ENCODE measurements at regions not wholly inside any gene's neighbourhood (a gene's known extent, or its start where the extent isn't known, plus 50 kb on each side); places are given as distances from the start of the nearest gene placed in this dataset.

DNA sequence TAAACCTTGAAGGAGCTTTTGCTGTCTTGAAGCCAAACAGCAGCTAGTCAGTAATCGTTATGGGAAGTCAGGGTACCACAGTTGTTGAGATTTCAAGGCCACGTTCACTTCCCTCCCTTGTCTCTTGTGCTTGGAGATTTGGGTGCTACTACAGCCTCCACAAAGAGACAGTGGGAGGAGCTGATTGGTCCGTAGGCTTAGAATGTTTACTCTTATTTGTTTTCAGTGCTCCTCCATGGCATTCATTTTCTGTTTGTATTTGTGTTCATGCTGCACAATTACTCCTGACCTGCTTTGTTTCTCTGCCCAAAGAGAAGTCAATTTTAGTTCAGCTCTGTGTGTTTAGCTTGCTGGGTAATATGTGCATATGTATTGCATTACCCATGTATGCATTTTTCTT lies 147.7 kb downstream of the PRL start:
- no peak overlapping the region for H3K4me3 ChIP-seq (replicated peaks in 1 of 3; ENCODE audit: insufficient read depth in 1 of 3, low read depth in 1 of 3, low read length in 3 of 3)
- CTCF ChIA-PET: interaction anchor here (3.7 kb wide), 1 partner anchor 9 kb away, joined by 15 read pairs; no protein-coding TSS in a partner anchor
- intact Hi-C loops (cut with micrococcal nuclease): loop anchor here (10.0 kb wide), 1 partner anchor 466 kb away; no protein-coding TSS in a partner anchor
- H3K4me1 ChIP-seq (ENCODE audit: control insufficient read depth, extremely low read depth, insufficient read depth, low read length): peaks cover 17% of the 10 kb centered on the region
- H3K27ac ChIP-seq (ENCODE audit: insufficient read depth, low read depth, low read length): no peak overlapping the region
- no TSS peak for BruUV-seq (replicated peaks)
- dilution Hi-C loops (cut with MboI; ENCODE audit: extremely low pct_ligation_motif_present, low sequenced_read_pairs): no loop called here
- H3K27me3 ChIP-seq (ENCODE audit: control insufficient read depth in 2 of 2, insufficient read depth in 2 of 2, low read length in 2 of 2): no peaks in the 10 kb centered on the region
- no peak overlapping the region for H3K9ac ChIP-seq (replicated peaks; ENCODE audit: extremely low read depth, insufficient read depth, low read length)
- no peaks in the 10 kb centered on the region for H3K79me2 ChIP-seq (ENCODE audit: control insufficient read depth, insufficient read depth, low read length)
- POLR2A ChIA-PET: no interaction called here
- DNase-seq (ENCODE audit: low read depth, low spot score) (no peak), FAIRE-seq (no peak)
- no peak overlapping the region for H3K4me2 ChIP-seq (ENCODE audit: insufficient read depth, low read length)
- H3K36me3 ChIP-seq (ENCODE audit: control insufficient read depth in 2 of 2, extremely low read depth in 1 of 2, insufficient read depth in 2 of 2, low read length in 2 of 2): no peaks in the 10 kb centered on the region
- no peak overlapping the region for H2AFZ ChIP-seq (ENCODE audit: low read depth, low read length)
- no peak for TF ChIP-seq JUN (IDR thresholded peaks at IDR 0.05; ENCODE audit: borderline replicate concordance, insufficient read depth, insufficient read length, low read depth)
- no peak for TF ChIP-seq EZH2 (IDR thresholded peaks at IDR 0.05; ENCODE audit: borderline replicate concordance, low read depth, low read length, severe bottlenecking)
- TF ChIP-seq FOS (IDR thresholded peaks at IDR 0.05; ENCODE audit: borderline replicate concordance, insufficient read depth, low read length): no peak
- no peak for TF ChIP-seq POLR2AphosphoS5 (IDR thresholded peaks at IDR 0.05; ENCODE audit: insufficient read depth, low read depth, low read length)
- TF ChIP-seq, protein P1, sequence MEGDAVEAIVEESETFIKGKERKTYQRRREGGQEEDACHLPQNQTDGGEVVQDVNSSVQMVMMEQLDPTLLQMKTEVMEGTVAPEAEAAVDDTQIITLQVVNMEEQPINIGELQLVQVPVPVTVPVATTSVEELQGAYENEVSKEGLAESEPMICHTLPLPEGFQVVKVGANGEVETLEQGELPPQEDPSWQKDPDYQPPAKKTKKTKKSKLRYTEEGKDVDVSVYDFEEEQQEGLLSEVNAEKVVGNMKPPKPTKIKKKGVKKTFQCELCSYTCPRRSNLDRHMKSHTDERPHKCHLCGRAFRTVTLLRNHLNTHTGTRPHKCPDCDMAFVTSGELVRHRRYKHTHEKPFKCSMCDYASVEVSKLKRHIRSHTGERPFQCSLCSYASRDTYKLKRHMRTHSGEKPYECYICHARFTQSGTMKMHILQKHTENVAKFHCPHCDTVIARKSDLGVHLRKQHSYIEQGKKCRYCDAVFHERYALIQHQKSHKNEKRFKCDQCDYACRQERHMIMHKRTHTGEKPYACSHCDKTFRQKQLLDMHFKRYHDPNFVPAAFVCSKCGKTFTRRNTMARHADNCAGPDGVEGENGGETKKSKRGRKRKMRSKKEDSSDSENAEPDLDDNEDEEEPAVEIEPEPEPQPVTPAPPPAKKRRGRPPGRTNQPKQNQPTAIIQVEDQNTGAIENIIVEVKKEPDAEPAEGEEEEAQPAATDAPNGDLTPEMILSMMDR (IDR thresholded peaks at IDR 0.05; ENCODE audit: extremely low read depth in 1 of 2, insufficient read depth in 1 of 2, low read depth in 1 of 2, low read length in 2 of 2): no peak
- no peak for TF ChIP-seq GATA2 (IDR thresholded peaks at IDR 0.05; ENCODE audit: insufficient read depth, insufficient read length, low read depth, low read length)
- TF ChIP-seq, protein P2, sequence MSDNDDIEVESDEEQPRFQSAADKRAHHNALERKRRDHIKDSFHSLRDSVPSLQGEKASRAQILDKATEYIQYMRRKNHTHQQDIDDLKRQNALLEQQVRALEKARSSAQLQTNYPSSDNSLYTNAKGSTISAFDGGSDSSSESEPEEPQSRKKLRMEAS (IDR thresholded peaks at IDR 0.05; ENCODE audit: insufficient read depth, insufficient read length): no peak
- no peak for TF ChIP-seq MYC (IDR thresholded peaks at IDR 0.05; ENCODE audit: low read depth, low read length)
- no peak for TF ChIP-seq POLR2A (IDR thresholded peaks at IDR 0.05; ENCODE audit: low read depth, low read length)
- no peaks in the 10 kb centered on the region for H3K9me3 ChIP-seq (replicated peaks; ENCODE audit: control insufficient read depth, insufficient read depth, low read length)
- H3K9me1 ChIP-seq (replicated peaks; ENCODE audit: control insufficient read depth, extremely low read depth, insufficient read depth, low read length): no peaks in the 10 kb centered on the region
- H4K20me1 ChIP-seq (replicated peaks; ENCODE audit: control insufficient read depth, extremely low read depth, insufficient read depth, low read length): no peaks in the 10 kb centered on the region

Data from endothelial cell of umbilical vein (primary cell).